ENCODE measurements at regions not wholly inside any gene's neighbourhood (a gene's known extent, or its start where the extent isn't known, plus 50 kb on each side); places are given as distances from the start of the nearest gene placed in this dataset.

DNA sequence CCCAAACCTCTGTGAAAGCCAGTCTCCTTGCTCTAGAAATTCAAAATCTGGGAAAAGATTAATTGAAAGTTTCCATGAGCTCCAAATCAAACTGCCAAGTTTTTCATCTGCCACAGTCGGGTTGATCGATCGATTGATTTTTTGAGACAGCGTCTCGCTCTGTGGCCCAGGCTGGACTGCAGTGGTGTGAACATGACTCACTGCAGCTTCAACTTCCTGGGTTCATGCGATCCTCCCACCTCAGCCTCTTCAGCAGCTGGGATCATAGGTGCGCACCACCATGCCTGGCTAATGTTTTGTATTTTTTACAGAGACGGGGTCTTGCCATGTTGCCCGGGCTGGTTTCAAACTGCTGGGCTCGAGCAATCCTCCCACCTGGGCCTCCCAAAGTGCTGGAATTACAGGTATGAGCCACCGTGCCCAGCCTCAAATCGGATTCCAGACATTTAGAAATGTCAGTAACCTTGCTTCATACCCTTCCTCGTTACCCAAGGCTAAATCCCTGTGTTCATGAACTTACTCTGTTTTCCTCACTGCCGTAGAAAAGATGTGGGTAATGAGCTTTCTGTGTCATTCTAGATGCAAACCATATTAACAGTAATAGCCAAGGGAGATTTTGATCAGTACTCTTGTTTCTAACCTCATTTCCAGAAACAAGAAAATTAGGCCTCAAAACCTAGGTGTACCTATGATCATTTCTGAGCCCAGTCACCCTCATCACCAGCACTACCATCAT, 105.9 kb upstream of the AKAP13 start:
- TF ChIP-seq, protein P1, sequence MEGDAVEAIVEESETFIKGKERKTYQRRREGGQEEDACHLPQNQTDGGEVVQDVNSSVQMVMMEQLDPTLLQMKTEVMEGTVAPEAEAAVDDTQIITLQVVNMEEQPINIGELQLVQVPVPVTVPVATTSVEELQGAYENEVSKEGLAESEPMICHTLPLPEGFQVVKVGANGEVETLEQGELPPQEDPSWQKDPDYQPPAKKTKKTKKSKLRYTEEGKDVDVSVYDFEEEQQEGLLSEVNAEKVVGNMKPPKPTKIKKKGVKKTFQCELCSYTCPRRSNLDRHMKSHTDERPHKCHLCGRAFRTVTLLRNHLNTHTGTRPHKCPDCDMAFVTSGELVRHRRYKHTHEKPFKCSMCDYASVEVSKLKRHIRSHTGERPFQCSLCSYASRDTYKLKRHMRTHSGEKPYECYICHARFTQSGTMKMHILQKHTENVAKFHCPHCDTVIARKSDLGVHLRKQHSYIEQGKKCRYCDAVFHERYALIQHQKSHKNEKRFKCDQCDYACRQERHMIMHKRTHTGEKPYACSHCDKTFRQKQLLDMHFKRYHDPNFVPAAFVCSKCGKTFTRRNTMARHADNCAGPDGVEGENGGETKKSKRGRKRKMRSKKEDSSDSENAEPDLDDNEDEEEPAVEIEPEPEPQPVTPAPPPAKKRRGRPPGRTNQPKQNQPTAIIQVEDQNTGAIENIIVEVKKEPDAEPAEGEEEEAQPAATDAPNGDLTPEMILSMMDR (IDR thresholded peaks at IDR 0.05): no peak

DNA sequence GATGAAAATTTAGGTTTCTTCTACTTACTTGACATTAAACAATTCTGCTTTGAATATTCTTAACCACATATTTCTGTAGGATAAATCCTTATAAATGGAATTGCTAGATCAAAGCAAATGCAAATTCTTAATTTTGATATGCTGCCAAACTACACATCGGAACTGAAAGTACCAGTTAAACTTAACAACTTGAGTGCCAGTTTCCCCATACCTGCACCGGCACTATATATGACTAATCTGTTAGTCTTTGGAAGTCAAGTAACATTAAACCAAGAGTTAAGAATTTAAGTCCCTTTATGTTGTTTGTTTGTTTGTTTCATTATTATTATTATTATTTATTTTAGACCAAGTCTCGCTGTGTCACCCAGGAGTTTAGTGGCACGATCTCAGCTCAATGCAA, 103.9 kb upstream of the AKAP13 start:
- TF ChIP-seq, protein P1 (IDR thresholded peaks at IDR 0.05): no peak

DNA sequence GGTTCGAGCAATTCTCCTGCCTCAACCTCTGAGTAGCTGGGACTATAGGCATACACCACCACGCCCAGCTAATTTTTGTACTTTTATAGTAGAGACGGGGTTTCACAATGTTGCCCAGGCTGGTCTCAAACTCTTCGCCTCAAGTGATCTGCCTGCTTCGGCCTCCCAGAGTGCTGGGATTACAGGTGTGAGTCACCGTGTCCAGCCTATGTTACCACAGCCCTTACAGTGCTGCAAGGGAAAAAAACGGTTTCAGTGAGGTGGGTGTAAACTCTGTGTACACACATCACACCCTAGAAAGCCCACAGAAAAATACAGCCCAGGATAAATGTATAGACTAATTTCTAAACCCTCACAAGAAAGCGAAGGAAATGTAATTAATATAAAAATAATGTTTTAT, 103.5 kb upstream of the AKAP13 start:
- TF ChIP-seq, protein P1 (IDR thresholded peaks at IDR 0.05): no peak

DNA sequence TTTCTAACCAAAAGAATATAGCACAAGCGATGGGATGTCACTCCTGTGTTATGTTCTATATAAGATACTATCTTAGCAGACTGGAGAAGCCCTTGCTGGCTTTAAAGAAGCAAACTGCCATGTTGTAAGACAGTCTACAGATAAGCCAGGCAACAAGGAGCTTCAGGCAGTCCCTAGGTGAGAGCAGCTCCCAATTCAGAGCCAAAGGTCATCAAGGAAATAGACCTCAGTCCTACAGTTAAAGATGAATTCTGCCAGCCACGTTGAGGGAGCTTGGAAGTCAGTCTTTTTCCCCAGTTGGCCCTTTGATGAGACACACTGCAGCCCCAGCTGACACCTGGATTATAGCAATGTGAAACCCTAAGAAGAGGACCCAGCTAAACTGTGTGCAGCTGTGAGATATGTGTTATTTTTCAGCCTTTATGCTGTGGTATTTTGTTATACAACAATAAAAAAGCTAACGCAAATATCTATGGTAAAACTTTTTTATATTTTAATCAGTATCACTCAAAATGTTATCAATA, 102.5 kb upstream of the AKAP13 start:
- TF ChIP-seq, protein P1 (IDR thresholded peaks at IDR 0.05): no peak

DNA sequence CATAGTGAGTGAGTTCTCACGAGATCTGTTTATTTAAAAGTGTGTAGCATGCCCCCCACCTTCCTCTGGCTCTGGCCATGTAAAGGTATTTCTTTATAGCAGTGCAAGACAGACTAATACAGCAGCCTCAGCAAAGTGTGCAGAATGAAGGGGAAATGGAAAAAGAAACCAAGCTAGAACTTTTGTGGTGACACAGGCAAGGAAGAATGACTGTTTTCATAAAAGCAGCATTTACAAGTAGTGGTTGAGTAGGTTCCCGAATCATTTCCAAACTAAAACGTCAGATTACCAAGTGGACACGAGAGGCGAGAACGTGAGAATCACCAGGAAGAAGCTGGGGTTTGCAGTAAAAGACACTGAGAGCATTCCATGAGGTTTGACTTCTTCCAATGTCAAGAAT, 100.2 kb upstream of the AKAP13 start:
- TF ChIP-seq, protein P1 (IDR thresholded peaks at IDR 0.05): no peak

DNA sequence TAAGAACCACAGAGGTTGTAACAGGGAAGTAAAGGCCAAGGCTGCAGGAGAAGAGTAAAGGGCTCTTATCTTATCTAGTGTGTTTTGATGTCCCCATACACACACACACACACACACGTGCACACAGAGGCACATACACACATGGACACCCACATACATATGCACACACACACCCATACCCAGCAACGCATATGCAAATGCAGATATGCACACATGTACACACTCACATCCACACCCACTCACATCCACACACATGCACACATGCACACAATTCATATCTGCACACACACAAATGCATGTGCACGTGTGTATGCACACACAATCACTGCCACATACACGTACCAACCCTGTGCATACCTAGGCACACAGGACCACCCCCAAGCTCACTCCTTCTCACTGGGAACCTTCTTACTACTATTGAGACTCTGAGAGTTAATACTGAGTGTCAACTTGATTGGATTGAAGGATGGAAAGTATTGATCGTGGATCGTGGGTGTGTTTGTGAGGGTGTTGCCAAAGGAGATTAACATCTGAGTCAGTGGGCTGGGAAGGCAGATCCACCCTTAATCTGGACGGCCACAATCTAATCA, 99.0 kb upstream of the AKAP13 start:
- TF ChIP-seq, protein P1 (IDR thresholded peaks at IDR 0.05): no peak

DNA sequence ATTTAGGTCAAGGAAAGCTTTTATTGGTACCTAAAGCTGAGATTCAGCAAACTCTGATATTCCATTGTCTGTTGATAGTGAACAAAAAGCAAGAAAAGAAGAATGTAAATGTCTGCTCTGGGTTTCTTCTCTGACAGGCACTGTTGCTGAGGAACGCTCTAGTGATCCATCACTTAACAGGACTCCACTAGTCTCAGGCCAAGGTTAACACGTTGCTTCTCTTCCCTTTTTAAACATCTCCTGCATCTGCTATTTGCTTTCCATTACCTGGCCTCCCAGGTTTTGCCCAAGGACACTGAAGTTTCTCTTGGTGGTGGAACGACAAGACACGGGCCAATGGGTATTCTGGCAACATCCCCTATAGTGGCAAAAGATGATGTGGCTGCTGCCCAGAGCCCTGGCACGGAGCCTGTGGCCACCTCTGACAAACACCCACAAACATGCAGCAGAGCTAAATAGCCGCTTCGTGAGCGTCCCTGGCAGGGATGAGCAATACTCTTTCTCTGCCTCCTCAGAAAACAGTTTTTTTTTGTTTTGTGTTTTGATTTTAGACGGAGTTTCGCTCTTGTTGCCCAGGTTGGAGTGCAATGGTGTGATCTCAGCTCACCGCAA, 97.8 kb upstream of the AKAP13 start:
- TF ChIP-seq, protein P1 (IDR thresholded peaks at IDR 0.05): no peak
